ENCODE measurements at regions not wholly inside any gene's neighbourhood (a gene's known extent, or its start where the extent isn't known, plus 50 kb on each side); places are given as distances from the start of the nearest gene placed in this dataset.

- TF ChIP-seq, protein P1, sequence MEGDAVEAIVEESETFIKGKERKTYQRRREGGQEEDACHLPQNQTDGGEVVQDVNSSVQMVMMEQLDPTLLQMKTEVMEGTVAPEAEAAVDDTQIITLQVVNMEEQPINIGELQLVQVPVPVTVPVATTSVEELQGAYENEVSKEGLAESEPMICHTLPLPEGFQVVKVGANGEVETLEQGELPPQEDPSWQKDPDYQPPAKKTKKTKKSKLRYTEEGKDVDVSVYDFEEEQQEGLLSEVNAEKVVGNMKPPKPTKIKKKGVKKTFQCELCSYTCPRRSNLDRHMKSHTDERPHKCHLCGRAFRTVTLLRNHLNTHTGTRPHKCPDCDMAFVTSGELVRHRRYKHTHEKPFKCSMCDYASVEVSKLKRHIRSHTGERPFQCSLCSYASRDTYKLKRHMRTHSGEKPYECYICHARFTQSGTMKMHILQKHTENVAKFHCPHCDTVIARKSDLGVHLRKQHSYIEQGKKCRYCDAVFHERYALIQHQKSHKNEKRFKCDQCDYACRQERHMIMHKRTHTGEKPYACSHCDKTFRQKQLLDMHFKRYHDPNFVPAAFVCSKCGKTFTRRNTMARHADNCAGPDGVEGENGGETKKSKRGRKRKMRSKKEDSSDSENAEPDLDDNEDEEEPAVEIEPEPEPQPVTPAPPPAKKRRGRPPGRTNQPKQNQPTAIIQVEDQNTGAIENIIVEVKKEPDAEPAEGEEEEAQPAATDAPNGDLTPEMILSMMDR (IDR thresholded peaks at IDR 0.05; ENCODE audit: poor library complexity, severe bottlenecking): no peak
- TF ChIP-seq REST (IDR thresholded peaks at IDR 0.05; ENCODE audit: borderline replicate concordance): no peak
- no peak for TF ChIP-seq POLR2AphosphoS5 (IDR thresholded peaks at IDR 0.05)
- no peak for TF ChIP-seq EP300 (conservative IDR thresholded peaks at IDR 0.05; ENCODE audit: poor library complexity, severe bottlenecking)
- TF ChIP-seq EZH2 (IDR thresholded peaks at IDR 0.05; ENCODE audit: borderline replicate concordance, insufficient read depth, low read length, poor library complexity, severe bottlenecking): no peak
- no peak for TF ChIP-seq TAF1 (IDR thresholded peaks at IDR 0.05; ENCODE audit: low read depth)
- no peak for TF ChIP-seq RAD21 (conservative IDR thresholded peaks at IDR 0.05)
- TF ChIP-seq SMC3 (conservative IDR thresholded peaks at IDR 0.05; ENCODE audit: poor library complexity): no peak
Observed at GRCh38 chr2:180743401-180743800, 237.0 kb upstream of the UBE2E3 start.

Measured in neural cell (in vitro differentiated cells).